GM19395 (cell line): ENCODE measurements at regions not wholly inside any gene's neighbourhood (a gene's known extent, or its start where the extent isn't known, plus 50 kb on each side); places are given as distances from the start of the nearest gene placed in this dataset.

Experiments used
- ATAC-seq: cut with Tn5 transposase; IDR thresholded peaks from one replicate; pipeline ENCODE4 v1.9.1; 2021; ENCODE audit warnings: mild to moderate bottlenecking, moderate library complexity; ENCODE audit not compliant: unreplicated experiment

DNA sequence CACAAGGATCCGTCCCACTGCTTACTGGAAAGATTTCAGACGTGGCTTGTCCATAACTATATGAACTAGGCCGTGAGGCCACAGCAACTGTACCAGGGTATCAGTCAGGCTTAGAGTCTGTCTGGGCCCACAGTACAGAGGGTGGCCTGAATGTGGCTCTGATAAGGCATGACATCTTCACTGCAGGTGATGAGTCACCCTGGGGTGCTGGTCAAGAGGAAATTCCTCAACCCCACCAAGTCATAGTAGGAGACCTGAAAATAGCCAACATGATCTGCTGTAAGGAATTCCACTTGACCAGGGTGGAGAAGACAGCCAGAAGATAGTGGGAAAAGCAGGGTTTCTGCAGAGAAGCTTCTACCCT is 107.7 kb downstream of the INHBB start:
- ATAC-seq = no peak

DNA sequence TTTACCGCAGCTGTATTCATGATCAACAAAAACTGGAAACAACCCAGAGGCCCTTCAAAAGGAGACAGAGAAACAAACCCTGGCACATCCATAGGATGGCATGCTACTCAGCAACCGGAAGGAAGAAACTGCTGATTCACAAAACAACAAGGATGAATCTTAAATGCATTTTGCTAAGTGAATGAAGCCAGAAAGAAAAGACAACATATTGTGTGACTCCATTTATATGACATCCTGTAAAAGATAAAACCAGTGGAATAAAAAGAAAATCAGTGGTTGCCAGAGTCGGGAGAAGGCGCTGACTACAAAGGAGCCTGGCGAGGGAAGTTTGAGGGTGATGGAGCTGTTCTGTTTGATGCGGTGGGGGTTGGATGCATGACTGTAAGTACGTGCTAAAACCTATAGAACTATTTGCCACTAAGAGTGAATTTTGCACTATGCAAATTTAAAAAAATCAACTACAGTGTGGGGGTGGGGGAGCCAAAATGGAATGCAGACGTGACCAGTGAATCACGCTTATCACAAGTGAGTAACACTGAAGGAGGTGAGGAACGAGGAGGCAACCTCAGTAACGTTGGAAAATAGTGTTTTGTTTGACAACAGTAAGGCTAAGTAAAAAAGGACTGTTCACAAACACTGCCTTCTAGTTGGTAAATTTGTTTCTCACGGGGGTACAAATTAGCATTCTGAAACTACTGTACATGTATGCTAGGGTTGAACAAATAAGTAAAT is 108.9 kb downstream of the INHBB start:
- ATAC-seq = no peak

DNA sequence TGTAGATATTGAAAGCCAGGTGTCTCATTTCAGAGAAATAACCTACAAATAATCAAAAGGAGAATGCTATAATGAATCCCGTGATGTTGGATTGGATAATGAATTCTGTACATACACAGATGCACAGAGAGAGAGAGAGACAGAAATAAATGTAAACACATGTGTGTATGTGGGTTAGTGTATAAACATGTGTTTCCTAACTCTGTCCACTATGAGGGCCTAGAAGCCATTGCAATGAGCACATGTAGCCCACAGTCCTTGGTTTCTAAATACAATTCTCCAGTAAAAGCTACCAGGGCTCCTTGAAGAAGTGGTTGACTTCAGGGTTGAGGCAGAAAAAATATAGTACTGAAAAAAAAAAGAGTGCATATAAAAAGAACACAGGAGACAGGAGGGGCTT is 109.5 kb downstream of the INHBB start:
- no peak for ATAC-seq

DNA sequence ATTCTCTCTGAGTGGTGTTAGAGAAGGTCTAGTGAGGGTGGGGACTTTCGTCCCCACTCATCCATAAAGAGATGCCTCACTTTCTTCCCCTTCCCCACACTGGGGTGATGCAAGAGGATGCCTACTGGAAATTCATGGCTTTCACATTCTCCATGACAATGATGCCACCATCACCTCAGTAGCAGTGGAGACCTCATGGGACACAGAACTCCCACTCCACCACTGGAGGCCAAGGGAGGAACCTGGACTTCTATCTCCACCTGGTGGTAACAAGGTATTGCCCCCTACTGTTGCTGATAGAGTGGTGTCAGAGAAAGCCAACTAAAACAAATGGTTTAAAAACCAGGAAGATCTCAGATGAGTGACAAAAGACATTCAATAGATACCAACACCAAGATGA is 110.9 kb downstream of the INHBB start:
- ATAC-seq = no peak

DNA sequence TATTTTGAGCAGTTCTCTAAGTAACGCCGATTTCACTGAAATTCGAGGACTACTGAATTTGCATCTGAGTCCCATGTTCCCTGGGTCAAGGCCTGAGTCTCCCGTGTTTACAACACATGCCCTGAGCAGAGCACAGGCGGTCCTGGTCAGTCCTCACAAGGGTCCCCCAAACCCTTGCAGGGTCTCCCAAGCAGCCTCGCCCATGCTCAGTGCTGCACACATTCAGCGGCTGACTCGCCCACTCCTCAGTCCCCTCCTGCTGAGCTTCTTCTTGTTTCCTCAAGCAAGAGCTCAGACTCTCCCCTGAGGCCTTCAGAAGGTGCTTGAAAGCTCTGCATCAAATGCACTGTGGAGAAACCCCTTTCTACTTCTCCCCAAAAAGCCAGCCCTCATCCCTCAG is 114.6 kb downstream of the INHBB start:
- no peak for ATAC-seq

DNA sequence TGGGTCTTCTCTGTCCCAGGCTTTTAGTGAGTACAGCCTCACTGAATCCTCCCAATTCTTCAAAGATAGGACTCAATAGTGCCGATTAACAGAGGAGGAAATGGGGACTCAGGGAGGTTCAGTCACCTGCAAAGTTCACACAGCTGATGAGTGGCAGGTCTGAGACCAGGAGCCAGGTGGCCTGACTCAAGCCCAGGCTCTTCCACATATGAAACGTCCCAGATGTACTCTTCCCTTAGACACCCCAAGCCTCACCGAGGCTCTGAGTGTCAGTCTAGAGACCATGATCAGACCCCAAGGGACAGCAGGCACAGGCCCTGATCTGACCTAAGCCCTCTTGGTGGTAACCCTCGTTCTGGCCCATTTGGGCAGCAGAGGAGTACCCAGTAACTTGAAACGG is 115.2 kb downstream of the INHBB start:
- ATAC-seq = no peak

DNA sequence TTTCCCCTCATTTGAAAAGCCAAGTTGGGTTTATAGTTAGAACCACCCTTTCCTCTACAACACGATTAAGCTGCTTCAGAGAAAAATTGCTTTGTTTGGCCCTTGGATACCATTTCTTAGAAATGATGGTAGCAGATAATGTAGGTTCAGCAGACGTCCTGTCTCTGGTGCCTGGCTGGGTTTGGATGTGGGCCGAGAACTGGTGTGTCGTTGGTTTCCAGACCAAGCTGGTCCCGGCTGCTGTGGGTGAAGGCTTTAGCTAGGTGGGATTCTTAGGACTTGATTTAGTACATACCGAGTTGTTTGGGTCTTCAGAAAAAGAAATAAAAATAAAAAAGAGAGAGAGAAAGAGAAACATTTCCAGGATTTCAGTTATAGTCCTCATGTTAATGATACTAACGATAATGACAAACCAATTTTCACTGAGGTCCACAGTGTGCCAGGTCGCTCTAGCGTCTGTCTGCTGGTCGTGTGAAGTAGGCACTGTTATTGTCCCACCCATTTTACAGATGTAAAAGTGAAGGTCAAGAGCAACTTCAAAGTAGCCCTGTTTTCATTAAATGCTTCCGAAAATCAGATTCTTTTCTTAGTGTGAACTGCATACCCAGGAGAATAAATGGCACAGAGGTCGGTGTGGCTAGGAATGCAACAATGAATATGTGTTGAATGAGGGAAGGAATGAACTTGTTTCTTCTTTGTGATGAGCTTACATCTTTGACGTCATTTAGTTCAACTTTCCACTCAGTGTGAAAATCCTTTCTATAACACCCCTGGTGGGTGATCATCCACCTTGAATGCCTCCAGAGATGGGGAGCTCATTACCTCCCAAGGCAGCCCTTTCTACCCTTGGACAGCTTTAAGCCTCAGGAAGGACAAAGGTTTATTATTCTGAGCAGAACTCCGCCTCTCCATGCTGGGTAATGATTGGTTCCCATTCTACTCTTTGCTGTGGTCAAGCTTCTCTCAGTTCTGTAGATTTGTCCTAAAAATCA is 115.9 kb downstream of the INHBB start:
- no peak for ATAC-seq

DNA sequence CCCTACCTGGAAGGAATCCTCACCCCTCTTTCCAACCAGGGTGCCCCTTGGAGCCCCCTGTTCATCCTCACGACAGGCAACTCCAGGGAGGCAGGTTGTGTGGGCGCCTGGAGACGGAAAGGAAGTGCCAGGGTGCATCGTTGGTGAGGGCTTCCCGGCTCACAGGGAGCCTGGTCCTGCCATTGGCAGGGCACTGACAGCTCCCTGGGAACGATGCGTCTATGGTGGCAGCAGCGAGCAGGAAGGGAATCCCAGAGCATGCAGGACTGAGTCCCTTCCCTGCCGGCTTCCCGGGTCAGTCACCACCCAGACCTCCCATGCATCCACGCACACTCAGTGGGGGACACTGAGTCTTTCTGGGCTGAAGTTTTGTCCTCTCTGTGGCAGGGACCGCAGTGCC is 117.6 kb downstream of the INHBB start:
- no peak for ATAC-seq

DNA sequence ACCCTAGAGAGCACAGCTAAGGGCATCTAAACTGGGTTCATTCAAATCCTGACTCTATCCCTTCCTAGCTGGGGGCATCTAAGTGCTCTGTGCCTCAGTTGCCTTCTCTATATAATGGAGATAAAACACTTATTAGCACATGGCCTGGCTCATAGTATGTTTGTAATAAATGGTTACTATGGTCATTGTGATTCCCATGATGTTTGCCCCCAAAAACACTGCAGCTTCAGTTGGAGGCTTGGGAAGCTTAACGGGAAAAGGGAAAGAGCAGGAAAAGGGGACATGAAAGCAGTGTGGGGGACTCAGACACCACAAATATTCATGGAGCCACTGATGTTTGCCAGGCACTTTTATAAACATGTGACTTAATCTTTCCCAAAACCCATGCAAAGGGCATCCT is 118.1 kb downstream of the INHBB start:
- ATAC-seq = no peak

DNA sequence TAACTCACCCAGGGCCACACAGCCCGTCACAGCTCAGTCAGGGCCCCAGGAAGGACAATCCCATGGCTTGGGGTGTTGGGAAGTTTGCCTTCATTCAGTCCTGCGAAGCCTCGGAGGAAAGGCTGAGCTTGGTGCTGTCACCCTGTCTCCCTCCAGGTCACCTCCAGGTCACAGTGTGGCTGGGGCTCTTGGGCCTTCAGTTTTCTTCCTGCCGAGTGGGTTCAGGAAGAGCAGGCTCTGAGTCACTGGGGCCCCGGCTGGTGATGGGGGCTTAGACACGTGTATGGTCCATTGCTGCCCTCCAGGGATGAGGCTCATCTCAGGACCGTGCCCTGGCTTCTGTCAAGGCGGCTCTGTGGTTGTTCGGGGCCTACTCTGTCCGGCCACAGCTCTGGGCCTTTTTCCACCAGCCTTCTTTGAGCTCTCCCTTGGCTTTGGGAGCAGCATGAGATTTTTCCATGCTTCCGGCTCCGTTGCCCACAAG is 118.6 kb downstream of the INHBB start:
- ATAC-seq = no peak

DNA sequence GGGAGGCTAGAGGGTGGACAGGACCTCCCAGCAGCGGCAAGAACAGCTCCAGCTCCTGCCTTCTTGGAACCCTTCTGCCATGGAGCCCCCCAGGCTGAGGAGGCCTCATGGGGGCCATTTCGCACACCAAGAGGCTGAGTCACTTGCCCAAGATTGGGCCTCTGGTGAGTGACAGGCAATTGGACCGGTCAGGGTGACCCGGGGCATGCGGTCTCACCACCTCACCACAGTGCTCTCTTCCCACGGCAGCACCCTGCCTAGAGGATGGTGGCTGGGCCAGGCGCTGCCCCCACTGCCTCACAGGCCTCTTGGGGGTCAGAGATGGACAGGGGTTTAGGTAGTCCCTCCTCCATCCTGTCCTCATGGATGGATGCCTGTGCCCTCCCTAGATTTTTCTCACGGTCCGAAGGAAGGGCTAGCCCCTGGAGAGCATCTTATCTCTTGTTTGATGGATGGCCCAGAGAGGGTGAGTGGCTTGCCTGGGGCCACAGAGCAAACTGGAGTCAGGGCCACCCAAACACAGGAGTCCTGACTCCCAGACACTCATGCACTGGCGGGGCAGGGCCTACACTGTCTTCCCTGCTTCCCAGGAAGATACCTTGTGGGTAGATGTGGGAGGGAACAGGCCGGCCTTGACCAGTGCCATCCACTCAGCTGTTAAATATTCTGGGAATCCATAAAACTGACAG is 119.2 kb downstream of the INHBB start:
- ATAC-seq = no peak

DNA sequence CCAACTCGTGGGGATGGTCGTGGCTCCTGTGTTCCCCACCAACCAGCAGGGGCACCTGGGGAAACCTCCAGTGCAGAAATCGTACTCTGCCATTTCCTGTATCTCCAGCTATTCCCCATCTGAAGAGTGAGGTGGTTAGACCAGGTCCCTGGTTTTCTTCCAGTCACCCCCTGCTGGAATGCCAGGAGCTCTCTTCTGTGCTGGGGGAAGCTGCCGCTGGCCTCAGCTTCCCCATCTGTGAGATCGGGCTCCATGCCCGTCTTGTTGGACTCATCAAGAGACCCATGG is 119.7 kb downstream of the INHBB start:
- no peak for ATAC-seq

DNA sequence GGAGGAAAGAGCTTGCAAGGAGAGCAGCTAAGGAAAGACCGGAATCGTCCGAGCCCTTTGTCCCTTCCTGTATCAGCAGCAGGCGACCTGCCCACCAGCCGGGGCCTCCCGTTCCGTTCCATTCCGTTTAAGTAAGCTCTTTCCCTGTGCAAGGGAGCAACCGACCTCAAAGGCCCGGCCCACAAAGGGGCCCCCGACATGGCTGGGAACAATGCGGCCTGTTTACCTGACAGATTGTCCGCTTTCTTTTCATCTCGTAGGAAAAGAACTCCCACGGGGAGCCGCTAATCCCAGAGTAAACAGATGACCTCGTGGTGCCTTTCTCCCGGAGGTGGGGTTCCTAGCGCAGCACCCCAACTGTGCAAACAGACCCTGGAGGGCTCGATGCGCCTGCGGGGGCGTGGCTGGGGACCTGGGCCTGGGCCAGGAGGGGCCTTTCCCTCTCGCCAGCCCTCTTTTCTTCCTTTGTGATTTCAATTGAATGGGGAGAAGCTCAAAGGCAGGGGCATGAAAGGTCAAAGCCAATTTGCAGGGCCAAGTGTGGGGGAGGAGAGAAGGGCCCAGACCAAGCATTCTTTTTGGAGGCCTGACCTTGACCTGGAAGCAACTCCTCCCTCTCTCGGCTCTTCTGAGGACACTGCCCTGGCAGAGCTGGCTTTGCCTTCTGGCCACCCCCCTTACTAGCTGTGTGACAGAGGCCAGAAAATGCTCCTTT is 120.2 kb downstream of the INHBB start:
- ATAC-seq = no peak

DNA sequence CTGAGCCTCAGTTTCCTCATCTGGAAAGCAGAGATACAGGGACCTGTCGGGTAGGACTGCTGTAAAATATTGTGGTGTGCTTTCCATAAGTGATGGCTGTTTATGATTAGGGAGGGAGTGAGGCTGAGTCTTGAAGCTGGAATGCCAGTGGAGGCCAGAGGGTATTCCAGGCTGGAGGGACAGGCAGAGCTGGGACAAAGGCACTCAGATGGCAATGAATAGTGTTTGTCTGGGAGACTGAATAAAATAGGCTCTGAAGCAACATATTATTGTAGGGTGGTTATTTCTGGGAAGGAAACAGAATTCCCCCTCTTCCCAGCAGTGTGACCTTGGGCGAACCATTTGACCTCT is 120.7 kb downstream of the INHBB start:
- ATAC-seq = no peak

DNA sequence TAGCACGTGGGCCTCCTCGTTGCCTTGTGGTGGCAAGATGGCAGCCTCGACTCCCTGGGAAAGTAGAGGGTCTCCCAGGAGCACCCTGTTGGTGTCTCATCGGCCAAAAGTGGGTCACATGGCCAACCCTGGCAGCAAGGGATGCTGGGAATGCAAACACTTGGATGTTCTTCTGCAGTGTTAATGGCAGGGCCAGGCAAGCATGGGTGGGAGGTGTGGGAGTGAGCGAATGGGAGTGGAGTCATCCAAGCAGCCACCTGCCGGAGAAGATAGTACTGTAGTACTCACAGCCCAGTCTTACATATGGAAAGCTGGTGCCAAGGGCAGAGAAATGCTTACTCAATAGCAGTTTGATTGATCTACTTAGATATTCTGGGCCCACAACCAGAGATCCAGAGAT is 122.2 kb downstream of the INHBB start:
- no peak for ATAC-seq

DNA sequence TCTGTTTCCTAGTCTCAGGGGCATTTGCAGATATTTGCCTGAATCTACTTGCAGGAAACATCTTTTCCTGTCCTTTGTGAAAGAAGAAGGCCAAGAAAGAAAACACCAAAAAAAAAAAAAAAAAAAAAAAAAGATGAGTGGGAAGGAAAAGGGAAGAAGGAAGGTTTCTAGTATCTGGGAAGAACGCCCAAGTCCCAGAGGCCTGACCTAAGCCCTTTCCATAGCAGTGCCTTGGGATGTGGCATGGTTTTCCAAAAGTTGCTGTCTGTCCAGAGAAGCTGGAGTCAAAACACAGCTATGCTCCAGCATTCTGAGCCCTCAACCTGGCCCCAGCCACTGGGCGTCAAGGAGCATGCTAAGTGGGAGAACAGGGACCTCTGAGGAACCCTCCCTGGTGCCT is 123.5 kb downstream of the INHBB start:
- no peak for ATAC-seq

DNA sequence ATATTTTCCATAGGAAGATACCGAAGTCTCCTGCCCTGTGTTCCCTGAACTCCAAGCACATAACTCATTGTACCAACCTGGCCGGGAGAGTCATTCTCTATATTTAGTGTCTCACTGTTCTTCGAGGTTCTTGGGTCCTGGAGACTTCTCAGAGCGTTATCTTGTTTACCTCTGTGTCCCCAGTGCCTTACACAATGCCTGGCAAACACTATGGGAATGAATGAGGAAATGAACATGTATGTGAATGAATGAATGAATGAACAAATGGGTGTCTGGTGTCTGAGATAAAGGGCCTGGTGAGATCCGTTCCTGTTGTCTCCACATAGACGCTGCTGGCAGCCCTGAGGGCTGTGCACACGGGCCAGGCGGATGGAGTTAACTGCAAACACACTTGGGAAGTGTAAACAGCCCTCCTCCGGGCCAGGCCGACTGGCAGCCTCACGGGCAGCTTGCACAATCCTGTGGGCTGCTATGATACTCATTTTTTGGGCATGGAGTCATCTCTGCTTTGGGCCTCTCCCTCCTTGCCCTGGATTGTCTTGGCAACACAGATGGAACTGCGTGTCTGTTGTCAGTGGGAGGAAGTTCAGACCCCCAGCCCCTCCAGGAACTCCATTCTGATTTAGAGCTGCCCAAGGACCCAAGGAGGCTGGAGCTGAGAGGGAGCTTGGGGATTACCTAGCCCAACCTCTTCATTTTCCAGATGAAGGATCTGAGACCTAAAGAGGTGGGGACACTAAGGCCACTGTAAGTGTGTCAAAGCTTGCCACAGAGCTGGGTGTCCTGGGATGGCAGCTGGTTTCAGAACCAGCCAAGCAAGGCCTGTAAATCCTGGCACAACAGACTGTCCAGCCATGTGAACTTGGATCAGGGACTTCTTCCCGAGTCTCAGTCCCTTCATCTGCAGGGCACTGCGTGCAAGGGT is 124.4 kb downstream of the INHBB start:
- ATAC-seq = no peak

DNA sequence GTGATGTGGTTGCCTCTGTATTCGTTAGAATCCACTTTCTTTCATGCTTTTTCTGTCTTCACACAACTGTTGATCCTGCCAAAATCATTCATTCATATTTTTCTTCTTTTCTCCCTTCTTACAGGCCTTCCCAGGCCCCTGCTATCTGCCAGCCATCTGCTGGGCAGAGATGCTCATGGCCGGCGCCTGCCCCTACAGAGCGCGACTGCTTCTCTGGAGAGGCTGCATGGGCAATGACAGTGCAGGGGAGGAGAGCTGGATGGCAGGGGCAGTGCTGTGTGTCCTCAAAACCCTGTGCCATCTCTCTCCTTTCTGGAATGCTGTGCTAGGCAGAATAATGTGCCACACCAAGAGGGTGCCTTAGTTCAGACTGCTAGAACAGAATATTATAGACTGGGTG is 125.2 kb downstream of the INHBB start:
- no peak for ATAC-seq

DNA sequence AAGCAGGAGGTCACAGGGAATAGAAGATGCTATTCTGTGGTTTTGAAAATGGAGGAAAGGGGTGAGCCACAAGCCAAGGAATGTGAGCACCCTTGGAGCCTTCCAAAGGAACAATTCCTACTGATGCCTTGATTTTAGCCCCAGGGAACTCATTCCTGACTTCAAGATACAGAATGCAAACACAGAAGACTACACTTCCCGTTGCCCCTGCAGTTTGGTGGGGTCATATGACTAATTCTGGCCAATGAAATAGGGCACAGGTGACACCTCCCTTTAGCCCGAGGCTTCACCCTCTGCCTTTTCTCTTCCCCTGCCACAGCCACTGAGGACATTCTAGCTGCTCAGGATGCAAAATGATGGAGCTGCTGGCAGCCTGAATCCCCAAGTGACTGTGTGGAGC is 126.1 kb downstream of the INHBB start:
- ATAC-seq = no peak

DNA sequence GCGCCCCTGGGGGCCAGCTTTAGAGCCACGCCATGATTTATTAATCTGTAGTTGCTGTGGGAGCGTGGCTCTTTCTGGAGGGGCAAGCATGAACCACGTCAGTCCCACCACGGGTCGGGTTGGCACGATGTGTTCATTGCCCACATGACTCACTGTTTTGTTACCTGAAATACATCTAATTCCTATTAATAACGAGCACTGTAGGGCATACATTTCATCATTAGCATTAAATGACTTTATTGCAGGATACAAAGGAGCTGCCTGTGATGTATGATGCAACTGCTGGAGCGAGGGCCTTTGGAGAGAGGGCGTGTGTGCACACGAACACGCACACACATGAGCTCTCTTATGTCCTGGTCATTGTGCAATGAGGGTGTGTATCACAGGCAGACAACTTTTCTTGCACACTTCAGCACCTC is 127.0 kb downstream of the INHBB start:
- ATAC-seq = no peak
